OCI-LY3 (cell line): ENCODE measurements at regions not wholly inside any gene's neighbourhood (a gene's known extent, or its start where the extent isn't known, plus 50 kb on each side); places are given as distances from the start of the nearest gene placed in this dataset.
"Not testable (repeated sequence)": the region's sequence is repeated elsewhere in the genome, so short reads cannot be mapped to it uniquely, and the experiment has no call there.

Source experiments
- H2AFZ ChIP-seq: fragments of 200-600, 300-600 bp; shearing (Covaris generic); 2 replicates; pipeline ENCODE4 v1.6.0; 2014; ENCODE audit warnings: antibody characterized with exemption, low read depth, low read length
- H3K27ac ChIP-seq: fragments of 200-600, 300-600 bp; sonication (generic); 2 replicates; pipeline ENCODE4 v1.5.1; 2014; ENCODE audit warnings: mild to moderate bottlenecking, low read length, moderate library complexity, mixed read lengths
- H3K27me3 ChIP-seq: fragments of 200-600, 300-600 bp; sonication (generic); 2 replicates; pipeline ENCODE4 v1.6.1; 2014; ENCODE audit warnings: low read depth, low read length, mixed read lengths
- H3K36me3 ChIP-seq: fragments of 200-600, 300-600 bp; sonication (generic); replicated peaks from 2 replicates; pipeline ENCODE3; 2014; ENCODE audit warnings: low read depth, low read length, mixed read lengths
- H3K4me1 ChIP-seq: fragments of 300-600, 200-600 bp; sonication (generic); 2 replicates; pipeline ENCODE4 v1.6.1; 2014; ENCODE audit warnings: low read length, mixed read lengths
- H3K4me2 ChIP-seq: fragments of 200-600, 300-600 bp; sonication (generic); 2 replicates; pipeline ENCODE4 v1.6.1; 2014; ENCODE audit warnings: low read length, mixed read lengths
- H3K4me3 ChIP-seq: fragments of 300-600, 200-600 bp; sonication (generic); 2 replicates; pipeline ENCODE4 v1.5.1; 2014; ENCODE audit warnings: antibody characterized with exemption, mild to moderate bottlenecking, low read length, moderate library complexity
- H3K79me2 ChIP-seq: fragments of 300-600, 200-600 bp; shearing (Covaris generic); 2 replicates; pipeline ENCODE4 v1.6.1; 2014; ENCODE audit warnings: mild to moderate bottlenecking, low read length, mixed read lengths
- H3K9ac ChIP-seq: fragments of 300-600, 200-600 bp; shearing (Covaris generic); 2 replicates; pipeline ENCODE4 v1.6.0; 2014; ENCODE audit warnings: mild to moderate bottlenecking, low read length, moderate library complexity
- H3K9me3 ChIP-seq: fragments of 200-600, 300-600 bp; shearing (Covaris generic); 2 replicates; pipeline ENCODE4 v1.6.1; 2014; ENCODE audit warnings: low read length, mixed read lengths; ENCODE audit not compliant: insufficient read depth
- H4K20me1 ChIP-seq: fragments of 200-600, 300-600 bp; sonication (generic); 2 replicates; pipeline ENCODE4 v1.6.1; 2016; ENCODE audit warnings: low read length, mixed read lengths; ENCODE audit not compliant: insufficient read depth
- EZH2phosphoT487 ChIP-seq: fragments of 200-600 bp; shearing (Covaris generic); IDR thresholded peaks from 2 replicates; pipeline ENCODE4 v1.6.1; 2018; ENCODE audit warnings: antibody characterized with exemption, mixed run types, low read depth
- TF ChIP-seq, protein P1 (sequence below): fragments of 200-600, 300-600 bp; sonication (generic); IDR thresholded peaks from 2 replicates; pipeline ENCODE4 v1.5.1; 2014; ENCODE audit warnings: antibody characterized with exemption, low read length, low read depth

DNA sequence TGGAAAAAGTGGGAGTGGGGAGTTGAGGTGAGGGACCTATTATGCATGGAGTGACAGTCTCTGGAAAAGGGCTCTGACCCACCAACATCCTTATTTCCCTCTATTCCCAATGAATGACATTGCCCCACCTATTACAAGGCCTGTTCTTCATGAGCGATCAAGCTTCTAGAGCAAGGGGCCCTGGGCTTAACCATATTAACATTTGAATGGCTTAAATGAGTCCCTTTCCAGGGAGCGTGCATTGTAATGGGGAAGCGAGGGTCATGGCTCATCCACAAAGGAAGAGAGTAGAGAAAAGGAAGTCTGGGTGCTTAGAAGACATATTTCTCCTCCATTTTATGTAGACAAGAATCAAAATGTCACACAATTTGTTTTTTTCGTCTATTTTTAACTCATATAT lies 255.5 kb downstream of the CAAP1 start:
- no peaks in the 10 kb centered on the region for H3K27me3 ChIP-seq

DNA sequence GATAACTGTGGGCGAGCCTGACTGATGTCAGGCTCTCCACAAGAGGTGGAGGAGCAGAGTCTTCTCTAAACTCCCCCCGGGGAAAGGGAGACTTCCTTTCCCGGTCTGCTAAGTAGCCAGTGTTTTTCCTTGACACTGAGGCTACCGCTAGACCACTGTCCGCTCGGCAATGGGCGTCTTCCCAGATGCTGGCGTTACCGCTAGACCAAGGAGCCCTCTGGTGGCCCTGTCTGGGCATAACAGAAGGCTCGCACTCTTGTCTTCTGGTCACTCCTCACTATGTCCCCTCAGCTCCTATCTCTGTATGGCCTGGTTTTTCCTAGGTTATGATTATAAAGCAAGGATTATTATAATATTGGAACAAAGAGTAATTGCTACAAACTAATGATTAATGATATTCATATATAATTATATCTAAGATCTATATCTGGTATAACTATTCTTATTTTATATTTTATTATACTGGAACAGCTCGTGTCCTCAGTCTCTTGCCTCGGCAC lies 278.7 kb downstream of the CAAP1 start:
- H4K20me1 ChIP-seq, H3K79me2 ChIP-seq, H3K9ac ChIP-seq, H3K4me1 ChIP-seq, H3K27ac ChIP-seq, H3K9me3 ChIP-seq, H3K27me3 ChIP-seq, H3K36me3 ChIP-seq: not testable (repeated sequence)
- TF ChIP-seq, protein P1, sequence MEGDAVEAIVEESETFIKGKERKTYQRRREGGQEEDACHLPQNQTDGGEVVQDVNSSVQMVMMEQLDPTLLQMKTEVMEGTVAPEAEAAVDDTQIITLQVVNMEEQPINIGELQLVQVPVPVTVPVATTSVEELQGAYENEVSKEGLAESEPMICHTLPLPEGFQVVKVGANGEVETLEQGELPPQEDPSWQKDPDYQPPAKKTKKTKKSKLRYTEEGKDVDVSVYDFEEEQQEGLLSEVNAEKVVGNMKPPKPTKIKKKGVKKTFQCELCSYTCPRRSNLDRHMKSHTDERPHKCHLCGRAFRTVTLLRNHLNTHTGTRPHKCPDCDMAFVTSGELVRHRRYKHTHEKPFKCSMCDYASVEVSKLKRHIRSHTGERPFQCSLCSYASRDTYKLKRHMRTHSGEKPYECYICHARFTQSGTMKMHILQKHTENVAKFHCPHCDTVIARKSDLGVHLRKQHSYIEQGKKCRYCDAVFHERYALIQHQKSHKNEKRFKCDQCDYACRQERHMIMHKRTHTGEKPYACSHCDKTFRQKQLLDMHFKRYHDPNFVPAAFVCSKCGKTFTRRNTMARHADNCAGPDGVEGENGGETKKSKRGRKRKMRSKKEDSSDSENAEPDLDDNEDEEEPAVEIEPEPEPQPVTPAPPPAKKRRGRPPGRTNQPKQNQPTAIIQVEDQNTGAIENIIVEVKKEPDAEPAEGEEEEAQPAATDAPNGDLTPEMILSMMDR, result peak; percentile 21
- Histone ChIP-seq H3K4me2 (peak overlapping the region; percentile 56), H3K4me3 (peak overlapping the region; percentile 55; the same call in 1 of the 2 replicates), H2AFZ (peak overlapping the region; percentile 87; the same call in 1 of the 2 replicates)

More for the DNA sequence above, 255.5 kb downstream of the CAAP1 start:
- Histone ChIP-seq H2AFZ (no peak overlapping the region), H3K4me2 (no peak overlapping the region), H3K9ac (no peak overlapping the region), H3K79me2 (no peaks in the 10 kb centered on the region), H3K4me1 (no peaks in the 10 kb centered on the region), H3K36me3 (no peaks in the 10 kb centered on the region), H3K9me3 (no peaks in the 10 kb centered on the region), H3K27ac (no peak overlapping the region), H3K4me3 (no peak overlapping the region), H4K20me1 (no peaks in the 10 kb centered on the region)
- no peak for TF ChIP-seq EZH2phosphoT487
- TF ChIP-seq, protein P1, result no peak

DNA sequence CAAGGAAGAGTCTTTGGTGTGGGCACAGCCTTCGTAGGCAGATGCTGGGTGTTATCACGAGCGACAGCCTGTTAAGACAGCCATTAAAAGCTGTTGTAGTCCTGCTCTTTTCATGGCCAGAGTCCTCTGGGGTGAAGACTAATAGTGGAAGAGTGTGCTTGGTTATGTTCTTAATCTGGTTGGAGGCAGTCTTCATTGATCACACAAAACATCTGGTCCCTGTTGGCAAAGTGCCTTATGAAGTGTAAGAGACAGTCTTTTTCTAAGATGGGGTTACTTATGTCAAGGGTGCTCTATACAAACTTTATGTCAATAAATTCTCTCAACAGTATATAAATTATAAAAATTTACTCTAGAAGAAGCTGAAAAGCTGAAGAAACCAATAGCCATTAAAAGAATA lies 280.4 kb downstream of the CAAP1 start:
- Histone ChIP-seq H3K36me3 (no peaks in the 10 kb centered on the region), H3K4me2 (no peak overlapping the region), H4K20me1 (no peaks in the 10 kb centered on the region), H3K79me2 (no peaks in the 10 kb centered on the region), H3K9ac (no peak overlapping the region), H2AFZ (no peak overlapping the region), H3K4me1 (no peaks in the 10 kb centered on the region), H3K27ac (no peak overlapping the region), H3K4me3 (no peak overlapping the region), H3K9me3 (no peaks in the 10 kb centered on the region), H3K27me3 (no peaks in the 10 kb centered on the region)
- no peak for TF ChIP-seq EZH2phosphoT487
- TF ChIP-seq, protein P1, result no peak

DNA sequence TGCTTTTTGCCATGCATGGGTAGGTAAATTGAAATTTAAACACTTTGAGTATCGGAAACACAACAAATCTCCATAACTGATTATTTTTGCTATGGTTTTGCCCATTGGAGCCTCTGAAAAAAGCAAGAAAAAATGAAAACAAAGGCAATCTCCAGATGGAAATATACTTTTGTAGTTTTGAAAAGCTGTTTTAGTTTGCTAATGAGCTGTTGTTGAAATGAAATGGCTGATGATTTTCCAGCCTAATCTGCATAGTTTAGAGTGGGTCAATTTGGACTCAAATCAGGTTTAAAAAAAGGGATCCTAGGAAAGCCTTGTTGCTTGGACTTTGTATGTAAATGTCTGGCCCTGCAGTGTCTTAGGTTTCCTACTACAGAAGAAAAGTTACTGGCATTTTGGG lies 285.8 kb downstream of the CAAP1 start:
- Histone ChIP-seq H3K4me3 (no peak overlapping the region), H3K9me3 (no peaks in the 10 kb centered on the region), H3K36me3 (no peaks in the 10 kb centered on the region), H4K20me1 (no peaks in the 10 kb centered on the region), H3K79me2 (no peaks in the 10 kb centered on the region), H3K4me2 (no peak overlapping the region), H3K27ac (no peak overlapping the region), H3K9ac (no peak overlapping the region), H3K27me3 (no peaks in the 10 kb centered on the region), H3K4me1 (no peaks in the 10 kb centered on the region), H2AFZ (no peak overlapping the region)
- TF ChIP-seq EZH2phosphoT487, result no peak
- TF ChIP-seq, protein P1, result no peak
